ENCODE measurements at regions not wholly inside any gene's neighbourhood (a gene's known extent, or its start where the extent isn't known, plus 50 kb on each side); places are given as distances from the start of the nearest gene placed in this dataset.

DNA sequence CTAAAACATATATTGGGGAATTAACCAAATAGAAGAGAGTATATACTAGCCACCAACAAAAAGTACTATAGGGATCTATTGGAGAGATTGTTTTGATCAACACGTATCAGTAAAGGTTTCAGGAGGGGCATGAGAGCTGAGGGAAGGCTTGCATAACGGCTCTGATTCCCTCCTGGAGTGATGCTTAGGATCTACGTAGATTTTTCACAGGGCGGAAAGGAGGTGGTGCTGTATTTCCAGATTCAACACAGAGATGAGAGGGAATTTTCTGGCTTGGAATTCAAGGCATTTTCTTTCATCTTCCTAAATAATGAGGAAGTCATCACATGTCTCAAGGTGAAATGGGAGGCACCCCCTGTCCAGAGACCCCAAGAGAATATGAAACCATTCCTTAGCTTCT is 443.8 kb downstream of the CMPK2 start:
- TF ChIP-seq, protein P1, sequence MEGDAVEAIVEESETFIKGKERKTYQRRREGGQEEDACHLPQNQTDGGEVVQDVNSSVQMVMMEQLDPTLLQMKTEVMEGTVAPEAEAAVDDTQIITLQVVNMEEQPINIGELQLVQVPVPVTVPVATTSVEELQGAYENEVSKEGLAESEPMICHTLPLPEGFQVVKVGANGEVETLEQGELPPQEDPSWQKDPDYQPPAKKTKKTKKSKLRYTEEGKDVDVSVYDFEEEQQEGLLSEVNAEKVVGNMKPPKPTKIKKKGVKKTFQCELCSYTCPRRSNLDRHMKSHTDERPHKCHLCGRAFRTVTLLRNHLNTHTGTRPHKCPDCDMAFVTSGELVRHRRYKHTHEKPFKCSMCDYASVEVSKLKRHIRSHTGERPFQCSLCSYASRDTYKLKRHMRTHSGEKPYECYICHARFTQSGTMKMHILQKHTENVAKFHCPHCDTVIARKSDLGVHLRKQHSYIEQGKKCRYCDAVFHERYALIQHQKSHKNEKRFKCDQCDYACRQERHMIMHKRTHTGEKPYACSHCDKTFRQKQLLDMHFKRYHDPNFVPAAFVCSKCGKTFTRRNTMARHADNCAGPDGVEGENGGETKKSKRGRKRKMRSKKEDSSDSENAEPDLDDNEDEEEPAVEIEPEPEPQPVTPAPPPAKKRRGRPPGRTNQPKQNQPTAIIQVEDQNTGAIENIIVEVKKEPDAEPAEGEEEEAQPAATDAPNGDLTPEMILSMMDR (conservative IDR thresholded peaks at IDR 0.05; ENCODE audit: low read length): no peak
- no peak for TF ChIP-seq EZH2phosphoT487 (IDR thresholded peaks at IDR 0.05; ENCODE audit: borderline replicate concordance)

Measured in Loucy (cell line).